DND-41 (cell line): ENCODE measurements at regions not wholly inside any gene's neighbourhood (a gene's known extent, or its start where the extent isn't known, plus 50 kb on each side); places are given as distances from the start of the nearest gene placed in this dataset.

ENCODE experiments used
- CTCF ChIP-seq: IDR thresholded peaks from 2 replicates; pipeline ENCODE4 v1.5.1; 2012; ENCODE audit warnings: borderline replicate concordance, low read length, moderate library complexity, mild to moderate bottlenecking; ENCODE audit not compliant: poor library complexity, severe bottlenecking; ENCODE audit errors: extremely low read depth
- EZH2 ChIP-seq: IDR thresholded peaks from 3 replicates; pipeline ENCODE4 v1.6.1; 2012; ENCODE audit warnings: borderline replicate concordance, low read depth, mild to moderate bottlenecking, moderate library complexity, low read length, inconsistent platforms; ENCODE audit not compliant: severe bottlenecking

- TF ChIP-seq EZH2 (no peak), CTCF (no peak)
These were observed 542.5 kb downstream of the TLE1 start for GRCh38 chr9:81146684-81147337.
